ENCODE measurements at regions not wholly inside any gene's neighbourhood (a gene's known extent, or its start where the extent isn't known, plus 50 kb on each side); places are given as distances from the start of the nearest gene placed in this dataset.

DNA sequence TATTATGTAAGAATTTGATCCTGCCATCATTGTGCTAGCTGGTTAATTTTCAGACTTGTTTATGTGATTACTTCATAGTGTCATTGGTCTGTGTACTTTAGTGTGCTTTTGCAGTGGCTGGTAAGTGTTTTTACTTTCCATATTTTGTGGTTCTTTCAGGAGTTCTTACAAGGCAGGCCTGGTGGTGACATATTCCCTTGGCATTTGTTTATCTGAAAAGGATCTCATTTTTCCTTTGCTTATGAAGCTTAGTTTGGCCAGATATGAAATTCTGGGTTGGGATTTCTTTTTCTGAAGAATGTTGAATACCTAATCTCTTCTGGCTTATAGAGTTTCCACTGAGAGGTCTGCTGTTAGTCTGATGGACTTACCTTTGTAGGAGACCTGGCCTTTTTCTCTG lies 72.8 kb upstream of the MC4R start:
- no peak overlapping the region for H3K4me2 ChIP-seq (ENCODE audit: low read length)
- H3K9ac ChIP-seq (ENCODE audit: low read length) = no peak overlapping the region
- Mint-ChIP-seq H3K36me3 (ENCODE audit: low read depth, unreplicated experiment) (no peaks in the 10 kb centered on the region), H3K4me3 (ENCODE audit: unreplicated experiment) (no peak overlapping the region), H3K27ac (ENCODE audit: unreplicated experiment) (no peak overlapping the region), H3K4me1 (ENCODE audit: low read depth, unreplicated experiment) (no peaks in the 10 kb centered on the region), H3K27me3 (ENCODE audit: low read depth, unreplicated experiment) (no peaks in the 10 kb centered on the region), H3K9me3 (ENCODE audit: unreplicated experiment) (peaks cover 4% of the 10 kb centered on the region)
- TF ChIP-seq, protein P1, sequence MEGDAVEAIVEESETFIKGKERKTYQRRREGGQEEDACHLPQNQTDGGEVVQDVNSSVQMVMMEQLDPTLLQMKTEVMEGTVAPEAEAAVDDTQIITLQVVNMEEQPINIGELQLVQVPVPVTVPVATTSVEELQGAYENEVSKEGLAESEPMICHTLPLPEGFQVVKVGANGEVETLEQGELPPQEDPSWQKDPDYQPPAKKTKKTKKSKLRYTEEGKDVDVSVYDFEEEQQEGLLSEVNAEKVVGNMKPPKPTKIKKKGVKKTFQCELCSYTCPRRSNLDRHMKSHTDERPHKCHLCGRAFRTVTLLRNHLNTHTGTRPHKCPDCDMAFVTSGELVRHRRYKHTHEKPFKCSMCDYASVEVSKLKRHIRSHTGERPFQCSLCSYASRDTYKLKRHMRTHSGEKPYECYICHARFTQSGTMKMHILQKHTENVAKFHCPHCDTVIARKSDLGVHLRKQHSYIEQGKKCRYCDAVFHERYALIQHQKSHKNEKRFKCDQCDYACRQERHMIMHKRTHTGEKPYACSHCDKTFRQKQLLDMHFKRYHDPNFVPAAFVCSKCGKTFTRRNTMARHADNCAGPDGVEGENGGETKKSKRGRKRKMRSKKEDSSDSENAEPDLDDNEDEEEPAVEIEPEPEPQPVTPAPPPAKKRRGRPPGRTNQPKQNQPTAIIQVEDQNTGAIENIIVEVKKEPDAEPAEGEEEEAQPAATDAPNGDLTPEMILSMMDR (IDR thresholded peaks at IDR 0.05; ENCODE audit: insufficient read depth, low read depth, low read length) = no peak
- no peak for TF ChIP-seq EZH2 (IDR thresholded peaks at IDR 0.05; ENCODE audit: insufficient read depth, low read length)
- no peaks in the 10 kb centered on the region for H4K20me1 ChIP-seq (ENCODE audit: insufficient read depth, low read length)
- H3K4me1 ChIP-seq (ENCODE audit: insufficient read depth, low read length) = no peaks in the 10 kb centered on the region
- FAIRE-seq = no peak
- H3K9me3 ChIP-seq (ENCODE audit: insufficient read depth, low read depth, low read length) = no peaks in the 10 kb centered on the region
- DNase-seq (ENCODE audit: low read depth) = peak; percentile 70
- H3K27me3 ChIP-seq (ENCODE audit: insufficient read depth, low read length) = no peaks in the 10 kb centered on the region
- no peak overlapping the region for H3K4me3 ChIP-seq (ENCODE audit: insufficient read depth, low read depth, low read length)
- no peaks in the 10 kb centered on the region for H3K79me2 ChIP-seq (ENCODE audit: insufficient read depth, low read length)
- H2AFZ ChIP-seq (ENCODE audit: low read depth, low read length) = no peak overlapping the region
- no peaks in the 10 kb centered on the region for H3K36me3 ChIP-seq (ENCODE audit: insufficient read depth, low read length)
- H3K27ac ChIP-seq (ENCODE audit: low read depth, low read length) = no peak overlapping the region

DNA sequence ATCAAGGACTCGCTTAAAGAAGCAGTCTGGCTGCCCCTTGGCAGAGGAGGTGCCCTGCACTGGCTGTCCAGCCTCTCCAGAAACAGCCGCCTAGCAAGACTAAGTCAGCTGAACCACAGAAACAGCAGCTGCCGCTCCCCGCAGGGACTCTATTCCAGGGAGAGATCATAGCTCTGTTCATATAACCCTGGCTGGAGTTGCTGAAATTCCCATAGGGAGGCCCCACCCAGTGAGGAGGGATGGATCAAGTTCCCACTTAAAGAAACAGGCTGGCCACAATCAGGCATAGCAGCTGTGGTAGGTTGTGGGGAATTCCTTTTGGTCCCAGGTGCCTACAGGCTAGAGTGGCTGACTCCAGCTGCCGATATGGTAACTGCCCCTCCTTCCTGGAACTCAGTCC lies 74.2 kb upstream of the MC4R start:
- no peaks in the 10 kb centered on the region for H3K9me3 ChIP-seq (ENCODE audit: insufficient read depth, low read depth, low read length)
- no peaks in the 10 kb centered on the region for H3K27me3 Mint-ChIP-seq (ENCODE audit: low read depth, unreplicated experiment)
- no peaks in the 10 kb centered on the region for H3K36me3 Mint-ChIP-seq (ENCODE audit: low read depth, unreplicated experiment)
- peaks cover 4% of the 10 kb centered on the region for H3K9me3 Mint-ChIP-seq (ENCODE audit: unreplicated experiment)
- H3K27ac Mint-ChIP-seq (ENCODE audit: unreplicated experiment) = no peak overlapping the region
- FAIRE-seq = no peak
- no peak overlapping the region for H3K27ac ChIP-seq (ENCODE audit: low read depth, low read length)
- no peaks in the 10 kb centered on the region for H3K4me1 ChIP-seq (ENCODE audit: insufficient read depth, low read length)
- no peak overlapping the region for H3K9ac ChIP-seq (ENCODE audit: low read length)
- no peak overlapping the region for H3K4me3 ChIP-seq (ENCODE audit: insufficient read depth, low read depth, low read length)
- no peaks in the 10 kb centered on the region for H3K79me2 ChIP-seq (ENCODE audit: insufficient read depth, low read length)
- no peak overlapping the region for H3K4me3 Mint-ChIP-seq (ENCODE audit: unreplicated experiment)
- H3K36me3 ChIP-seq (ENCODE audit: insufficient read depth, low read length) = no peaks in the 10 kb centered on the region
- TF ChIP-seq EZH2 (IDR thresholded peaks at IDR 0.05; ENCODE audit: insufficient read depth, low read length) = no peak
- TF ChIP-seq, protein P1 (IDR thresholded peaks at IDR 0.05; ENCODE audit: insufficient read depth, low read depth, low read length) = no peak
- no peaks in the 10 kb centered on the region for H3K27me3 ChIP-seq (ENCODE audit: insufficient read depth, low read length)
- peak; percentile 19 for DNase-seq (ENCODE audit: low read depth)
- H3K4me2 ChIP-seq (ENCODE audit: low read length) = no peak overlapping the region
- H3K4me1 Mint-ChIP-seq (ENCODE audit: low read depth, unreplicated experiment) = no peaks in the 10 kb centered on the region
- no peaks in the 10 kb centered on the region for H4K20me1 ChIP-seq (ENCODE audit: insufficient read depth, low read length)
- no peak overlapping the region for H2AFZ ChIP-seq (ENCODE audit: low read depth, low read length)

DNA sequence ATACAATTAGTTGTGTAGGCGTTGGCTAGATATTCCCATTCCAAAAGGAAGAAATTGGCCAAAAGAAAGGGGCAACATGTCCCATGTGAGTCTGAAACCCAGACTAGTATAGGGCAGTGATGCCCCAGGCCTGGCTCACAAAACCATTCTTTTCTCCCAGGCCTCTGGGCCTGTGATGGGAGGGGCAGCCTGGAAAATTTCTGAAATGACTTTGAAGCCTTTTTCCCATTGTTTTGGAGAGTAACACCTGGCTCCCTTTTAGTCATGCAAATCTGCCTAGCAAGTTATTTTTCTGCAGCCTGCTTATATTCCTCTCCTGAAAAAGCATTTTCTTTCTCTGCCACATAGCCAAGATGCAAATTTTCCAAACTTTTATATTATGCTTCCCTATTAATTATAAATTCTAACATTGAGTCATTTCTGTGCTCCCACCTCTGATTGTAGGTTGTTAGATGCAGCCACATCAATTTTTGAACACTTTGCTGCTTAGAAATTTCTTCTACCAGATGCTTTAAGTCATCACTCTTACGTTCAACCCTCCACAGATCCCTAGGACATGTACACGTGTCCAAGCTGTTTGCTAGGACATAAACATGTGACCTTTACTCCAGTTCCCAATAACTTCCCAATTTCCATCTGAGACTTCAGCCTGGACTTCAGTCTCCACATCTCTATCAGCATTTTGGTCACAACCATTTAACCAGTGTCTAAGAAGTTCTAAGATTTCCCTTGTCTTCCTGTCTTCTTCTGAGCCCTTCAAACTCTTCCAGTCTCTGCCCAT lies 76.1 kb upstream of the MC4R start:
- H2AFZ ChIP-seq (ENCODE audit: low read depth, low read length) = no peak overlapping the region
- no peaks in the 10 kb centered on the region for H3K4me1 ChIP-seq (ENCODE audit: insufficient read depth, low read length)
- no peaks in the 10 kb centered on the region for H3K9me3 ChIP-seq (ENCODE audit: insufficient read depth, low read depth, low read length)
- Mint-ChIP-seq H3K4me3 (ENCODE audit: unreplicated experiment) (no peak overlapping the region), H3K27ac (ENCODE audit: unreplicated experiment) (no peak overlapping the region), H3K27me3 (ENCODE audit: low read depth, unreplicated experiment) (no peaks in the 10 kb centered on the region), H3K36me3 (ENCODE audit: low read depth, unreplicated experiment) (no peaks in the 10 kb centered on the region), H3K4me1 (ENCODE audit: low read depth, unreplicated experiment) (peaks cover 2% of the 10 kb centered on the region), H3K9me3 (ENCODE audit: unreplicated experiment) (peaks cover 4% of the 10 kb centered on the region)
- FAIRE-seq (no peak), DNase-seq (ENCODE audit: low read depth) (no peak)
- H3K36me3 ChIP-seq (ENCODE audit: insufficient read depth, low read length) = no peaks in the 10 kb centered on the region
- no peaks in the 10 kb centered on the region for H3K79me2 ChIP-seq (ENCODE audit: insufficient read depth, low read length)
- TF ChIP-seq EZH2 (IDR thresholded peaks at IDR 0.05; ENCODE audit: insufficient read depth, low read length) = no peak
- TF ChIP-seq, protein P1 (IDR thresholded peaks at IDR 0.05; ENCODE audit: insufficient read depth, low read depth, low read length) = no peak
- H3K27me3 ChIP-seq (ENCODE audit: insufficient read depth, low read length) = no peaks in the 10 kb centered on the region
- no peak overlapping the region for H3K9ac ChIP-seq (ENCODE audit: low read length)
- no peak overlapping the region for H3K4me3 ChIP-seq (ENCODE audit: insufficient read depth, low read depth, low read length)
- H3K4me2 ChIP-seq (ENCODE audit: low read length) = no peak overlapping the region
- no peaks in the 10 kb centered on the region for H4K20me1 ChIP-seq (ENCODE audit: insufficient read depth, low read length)
- no peak overlapping the region for H3K27ac ChIP-seq (ENCODE audit: low read depth, low read length)

All from astrocyte (in vitro differentiated cells and primary cell).